Progenitor cell of endocrine pancreas (in vitro differentiated cells): ENCODE measurements at regions not wholly inside any gene's neighbourhood (a gene's known extent, or its start where the extent isn't known, plus 50 kb on each side); places are given as distances from the start of the nearest gene placed in this dataset.
"Not testable (repeated sequence)": the region's sequence is repeated elsewhere in the genome, so short reads cannot be mapped to it uniquely, and the experiment has no call there.

Source experiments
- DNase-seq: peaks from one replicate; pipeline ENCODE4 v3.0.0; 2021; ENCODE audit warnings: low spot score; ENCODE audit not compliant: unreplicated experiment
- H3K27ac Mint-ChIP-seq: 2 replicates; pipeline ENCODE4 v1.8.0; 2021; ENCODE audit warnings: mild to moderate bottlenecking, moderate library complexity, mixed read lengths
- H3K27me3 Mint-ChIP-seq: 2 replicates; pipeline ENCODE4 v1.8.0; 2021; ENCODE audit warnings: mixed read lengths
- H3K36me3 Mint-ChIP-seq: 2 replicates; pipeline ENCODE4 v1.8.0; 2022; ENCODE audit warnings: mixed read lengths; ENCODE audit not compliant: insufficient read depth
- H3K4me1 Mint-ChIP-seq: 2 replicates; pipeline ENCODE4 v1.8.0; 2021; ENCODE audit warnings: low read depth, mixed read lengths
- H3K4me3 Mint-ChIP-seq: 2 replicates; pipeline ENCODE4 v1.8.0; 2021; ENCODE audit warnings: low read depth, mild to moderate bottlenecking, moderate library complexity, mixed read lengths
- H3K9me3 Mint-ChIP-seq: 2 replicates; pipeline ENCODE4 v1.8.0; 2021; ENCODE audit warnings: low read depth, mixed read lengths
- CTCF ChIP-seq: fragments of 200-600 bp; sonication (generic); IDR thresholded peaks from one replicate; pipeline ENCODE4 v1.5.0; 2021; ENCODE audit warnings: antibody characterized with exemption, mild to moderate bottlenecking; ENCODE audit not compliant: unreplicated experiment

- Mint-ChIP-seq H3K36me3 (no peaks in the 10 kb centered on the region), H3K4me3 (no peak overlapping the region), H3K9me3 (no peaks in the 10 kb centered on the region), H3K4me1 (no peaks in the 10 kb centered on the region), H3K27ac (no peak overlapping the region), H3K27me3 (peaks cover 7% of the 10 kb centered on the region)
- no peak for TF ChIP-seq CTCF
- DNase-seq, result no peak
Measured at GRCh38 chr10:34046506-34047034, 712.1 kb upstream of the NRP1 start.

GRCh38 chr10:34045571-34046190, 711.2 kb upstream of the NRP1 start:
- H3K9me3 Mint-ChIP-seq, result no peaks in the 10 kb centered on the region
- no peak for TF ChIP-seq CTCF
- H3K27me3 Mint-ChIP-seq, result peaks cover 8% of the 10 kb centered on the region
- no peak overlapping the region for H3K27ac Mint-ChIP-seq
- no peaks in the 10 kb centered on the region for H3K4me1 Mint-ChIP-seq
- H3K4me3 Mint-ChIP-seq, result no peak overlapping the region
- H3K36me3 Mint-ChIP-seq, result no peaks in the 10 kb centered on the region
- no peak for DNase-seq

GRCh38 chr10:34041871-34042270, 707.4 kb upstream of the NRP1 start:
- H3K4me1 Mint-ChIP-seq, result no peaks in the 10 kb centered on the region
- peaks cover 4% of the 10 kb centered on the region for H3K27me3 Mint-ChIP-seq
- no peaks in the 10 kb centered on the region for H3K9me3 Mint-ChIP-seq
- no peaks in the 10 kb centered on the region for H3K36me3 Mint-ChIP-seq
- no peak for TF ChIP-seq CTCF
- no peak overlapping the region for H3K27ac Mint-ChIP-seq
- H3K4me3 Mint-ChIP-seq, result no peak overlapping the region
- no peak for DNase-seq

- H3K27ac Mint-ChIP-seq, result no peak overlapping the region
- H3K9me3 Mint-ChIP-seq, result no peaks in the 10 kb centered on the region
- no peak overlapping the region for H3K4me3 Mint-ChIP-seq
Measured at GRCh38 chr10:34037499-34037898, 703.0 kb upstream of the NRP1 start.

GRCh38 chr10:34035241-34035790, 700.8 kb upstream of the NRP1 start:
- not testable (repeated sequence) for H3K36me3 Mint-ChIP-seq, H3K4me1 Mint-ChIP-seq, DNase-seq, H3K27me3 Mint-ChIP-seq, H3K9me3 Mint-ChIP-seq, H3K27ac Mint-ChIP-seq, H3K4me3 Mint-ChIP-seq

More at GRCh38 chr10:34037499-34037898, 703.0 kb upstream of the NRP1 start:
- H3K4me1 Mint-ChIP-seq, result no peaks in the 10 kb centered on the region
- TF ChIP-seq CTCF, result no peak
- H3K36me3 Mint-ChIP-seq, result peaks cover 2% of the 10 kb centered on the region
- peaks cover 3% of the 10 kb centered on the region for H3K27me3 Mint-ChIP-seq
- DNase-seq, result no peak

- Mint-ChIP-seq H3K27ac (no peak overlapping the region), H3K9me3 (no peaks in the 10 kb centered on the region), H3K36me3 (peaks cover 2% of the 10 kb centered on the region), H3K4me3 (no peak overlapping the region), H3K27me3 (peaks cover 5% of the 10 kb centered on the region), H3K4me1 (no peaks in the 10 kb centered on the region)
- no peak for DNase-seq
- TF ChIP-seq CTCF, result no peak
Measured at GRCh38 chr10:34033078-34033477, 698.6 kb upstream of the NRP1 start.
